ENCODE measurements at regions not wholly inside any gene's neighbourhood (a gene's known extent, or its start where the extent isn't known, plus 50 kb on each side); places are given as distances from the start of the nearest gene placed in this dataset.

DNA sequence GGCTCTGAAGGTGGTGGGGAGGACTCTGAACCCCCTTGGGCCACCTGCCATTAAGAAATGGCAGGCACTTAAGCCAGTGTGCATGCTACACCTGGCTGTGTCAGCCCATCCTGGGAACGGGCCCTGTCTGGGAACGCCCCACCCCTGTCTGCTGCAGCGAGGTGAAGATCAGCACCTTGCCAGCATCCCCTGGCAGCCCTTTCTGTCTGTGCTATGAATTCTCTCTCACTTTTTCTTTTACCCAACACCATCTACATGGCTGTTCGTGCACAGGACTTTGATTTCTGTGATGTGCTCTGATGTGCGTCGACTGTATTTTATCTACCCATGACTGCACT is 452.9 kb upstream of the B3GAT1 start:
- TF ChIP-seq, protein P1, sequence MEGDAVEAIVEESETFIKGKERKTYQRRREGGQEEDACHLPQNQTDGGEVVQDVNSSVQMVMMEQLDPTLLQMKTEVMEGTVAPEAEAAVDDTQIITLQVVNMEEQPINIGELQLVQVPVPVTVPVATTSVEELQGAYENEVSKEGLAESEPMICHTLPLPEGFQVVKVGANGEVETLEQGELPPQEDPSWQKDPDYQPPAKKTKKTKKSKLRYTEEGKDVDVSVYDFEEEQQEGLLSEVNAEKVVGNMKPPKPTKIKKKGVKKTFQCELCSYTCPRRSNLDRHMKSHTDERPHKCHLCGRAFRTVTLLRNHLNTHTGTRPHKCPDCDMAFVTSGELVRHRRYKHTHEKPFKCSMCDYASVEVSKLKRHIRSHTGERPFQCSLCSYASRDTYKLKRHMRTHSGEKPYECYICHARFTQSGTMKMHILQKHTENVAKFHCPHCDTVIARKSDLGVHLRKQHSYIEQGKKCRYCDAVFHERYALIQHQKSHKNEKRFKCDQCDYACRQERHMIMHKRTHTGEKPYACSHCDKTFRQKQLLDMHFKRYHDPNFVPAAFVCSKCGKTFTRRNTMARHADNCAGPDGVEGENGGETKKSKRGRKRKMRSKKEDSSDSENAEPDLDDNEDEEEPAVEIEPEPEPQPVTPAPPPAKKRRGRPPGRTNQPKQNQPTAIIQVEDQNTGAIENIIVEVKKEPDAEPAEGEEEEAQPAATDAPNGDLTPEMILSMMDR (conservative IDR thresholded peaks at IDR 0.05), result no peak
- Histone ChIP-seq H3K9ac (ENCODE audit: extremely low read depth, insufficient read length, low read length) (no peak overlapping the region), H3K18ac (ENCODE audit: insufficient read length, low read depth, low read length) (no peak overlapping the region), H4K5ac (ENCODE audit: insufficient read length, low read depth, low read length) (no peak overlapping the region), H4K8ac (replicated peaks; ENCODE audit: insufficient read length, low read depth, low read length) (no peak overlapping the region), H4K91ac (ENCODE audit: insufficient read length, low read depth, low read length) (no peak overlapping the region), H3K9me3 (ENCODE audit: control insufficient read depth, low read depth, low read length) (no peaks in the 10 kb centered on the region), H3T11ph (ENCODE audit: low read length) (no peak overlapping the region), H2BK120ac (ENCODE audit: low read depth, low read length, poor library complexity, severe bottlenecking) (no peak overlapping the region), H3K56ac (ENCODE audit: insufficient read length, low read depth, low read length) (no peak overlapping the region), H3K23me2 (ENCODE audit: insufficient read length, low read depth, low read length, poor library complexity, severe bottlenecking) (no peaks in the 10 kb centered on the region), H3K79me2 (ENCODE audit: insufficient read depth, low read length) (no peaks in the 10 kb centered on the region), H3K4me1 (ENCODE audit: insufficient read depth, low read length) (no peaks in the 10 kb centered on the region), H2BK20ac (ENCODE audit: low read depth, low read length, poor library complexity, severe bottlenecking) (no peak overlapping the region), H4K20me1 (ENCODE audit: control insufficient read depth, insufficient read depth, insufficient read length) (no peaks in the 10 kb centered on the region), H3K23ac (ENCODE audit: insufficient read length, low read depth, low read length) (no peak overlapping the region), H3K4ac (ENCODE audit: low read depth, low read length) (no peak overlapping the region), H3K14ac (ENCODE audit: insufficient read depth, low read length) (no peak overlapping the region), H2BK15ac (ENCODE audit: low read depth, low read length) (no peak overlapping the region), H2AFZ (ENCODE audit: low read length) (no peak overlapping the region), H3K4me2 (ENCODE audit: insufficient read depth, insufficient read length, low read length) (no peak overlapping the region), H3K27me3 (ENCODE audit: insufficient read depth, low read length) (no peaks in the 10 kb centered on the region), H2AK5ac (ENCODE audit: insufficient read length, low read length) (no peak overlapping the region), H3K79me1 (ENCODE audit: insufficient read depth, low read depth, low read length, poor library complexity, severe bottlenecking) (no peaks in the 10 kb centered on the region), H2BK5ac (ENCODE audit: insufficient read length, low read length) (no peak overlapping the region), H3K27ac (ENCODE audit: insufficient read length, low read depth, low read length) (no peak overlapping the region), H2BK12ac (ENCODE audit: insufficient read length, low read depth, low read length) (no peak overlapping the region)
- Mint-ChIP-seq H3K9me3 (peaks cover 0 to 2% of the 10 kb centered on the region in 2 experiments; a peak in 4 of 5 replicates), H3K4me1 (peaks cover 11 to 16% of the 10 kb centered on the region in 2 experiments), H3K36me3 (ENCODE audit: insufficient read depth in 1 of 3, low read depth in 3 of 3) (no peaks in the 10 kb centered on the region), H3K4me3 (no peak overlapping the region), H3K27ac (no peak overlapping the region), H3K27me3 (ENCODE audit: low read depth) (peaks cover 8% of the 10 kb centered on the region)
- no CpG with 5 or more reads among the region's 6 CpGs for WGBS (ENCODE audit: extremely low coverage, insufficient read length, low lambda C conversion rate)
- DNase-seq, result no peak
